ENCODE measurements at regions not wholly inside any gene's neighbourhood (a gene's known extent, or its start where the extent isn't known, plus 50 kb on each side); places are given as distances from the start of the nearest gene placed in this dataset.

DNA sequence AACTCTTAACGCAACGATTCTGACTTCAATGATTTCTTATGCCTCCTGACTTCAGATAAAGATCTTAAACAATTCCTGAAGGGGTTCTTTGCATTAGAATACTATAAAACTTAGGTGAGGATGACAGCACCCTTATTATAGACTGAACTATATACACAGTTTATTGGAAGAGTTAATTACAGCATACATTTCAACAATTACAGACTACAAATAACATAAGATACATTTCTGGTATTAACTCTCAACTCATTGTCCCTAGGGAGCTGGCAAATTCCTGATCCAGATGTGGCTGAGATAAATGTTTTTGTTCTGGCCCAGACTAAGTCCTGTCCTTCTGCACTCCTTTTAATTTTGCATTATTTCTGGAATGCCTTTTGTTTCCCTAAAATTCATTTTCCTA, 155.5 kb upstream of the TMC3 start:
- Histone ChIP-seq H3K4me1 (peaks cover 0 to 5% (median 0%) of the 10 kb centered on the region in 3 donors), H3K27me3 (no peaks in the 10 kb centered on the region), H3K36me3 (no peaks in the 10 kb centered on the region), H3K9me3 (no peaks in the 10 kb centered on the region), H3K27ac (no peak overlapping the region), H3K4me3 (no peak overlapping the region)
- intact Hi-C loops (cut with DNase I): no loop called here
- 82 to 89% methylated on average over 2 of the region's 2 CpGs for WGBS, 2 donors
- TF ChIP-seq, protein P1, sequence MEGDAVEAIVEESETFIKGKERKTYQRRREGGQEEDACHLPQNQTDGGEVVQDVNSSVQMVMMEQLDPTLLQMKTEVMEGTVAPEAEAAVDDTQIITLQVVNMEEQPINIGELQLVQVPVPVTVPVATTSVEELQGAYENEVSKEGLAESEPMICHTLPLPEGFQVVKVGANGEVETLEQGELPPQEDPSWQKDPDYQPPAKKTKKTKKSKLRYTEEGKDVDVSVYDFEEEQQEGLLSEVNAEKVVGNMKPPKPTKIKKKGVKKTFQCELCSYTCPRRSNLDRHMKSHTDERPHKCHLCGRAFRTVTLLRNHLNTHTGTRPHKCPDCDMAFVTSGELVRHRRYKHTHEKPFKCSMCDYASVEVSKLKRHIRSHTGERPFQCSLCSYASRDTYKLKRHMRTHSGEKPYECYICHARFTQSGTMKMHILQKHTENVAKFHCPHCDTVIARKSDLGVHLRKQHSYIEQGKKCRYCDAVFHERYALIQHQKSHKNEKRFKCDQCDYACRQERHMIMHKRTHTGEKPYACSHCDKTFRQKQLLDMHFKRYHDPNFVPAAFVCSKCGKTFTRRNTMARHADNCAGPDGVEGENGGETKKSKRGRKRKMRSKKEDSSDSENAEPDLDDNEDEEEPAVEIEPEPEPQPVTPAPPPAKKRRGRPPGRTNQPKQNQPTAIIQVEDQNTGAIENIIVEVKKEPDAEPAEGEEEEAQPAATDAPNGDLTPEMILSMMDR (IDR thresholded peaks at IDR 0.05): no peak
- ATAC-seq (no peak), DNase-seq (no peak), FAIRE-seq (no peak)

GRCh38 chr15:81526029-81526428, 152.0 kb upstream of the TMC3 start:
- H3K4me1 ChIP-seq: no peaks in the 10 kb centered on the region
- H3K27me3 ChIP-seq: no peaks in the 10 kb centered on the region
- ATAC-seq (no peak), FAIRE-seq (no peak), DNase-seq (no peak)
- intact Hi-C loops (cut with DNase I): no loop called here
- WGBS, 2 donors: 88 to 90% methylated on average over 4 of the region's 4 CpGs
- TF ChIP-seq, protein P1 (IDR thresholded peaks at IDR 0.05): no peak
- no peak overlapping the region for H3K4me3 ChIP-seq
- H3K9me3 ChIP-seq: no peaks in the 10 kb centered on the region
- H3K27ac ChIP-seq: no peak overlapping the region
- no peaks in the 10 kb centered on the region for H3K36me3 ChIP-seq

GRCh38 chr15:81524496-81524895, 150.5 kb upstream of the TMC3 start:
- intact Hi-C loops (cut with DNase I): no loop called here
- TF ChIP-seq, protein P1 (IDR thresholded peaks at IDR 0.05): no peak
- H3K27me3 ChIP-seq: no peaks in the 10 kb centered on the region
- 86 to 89% methylated on average over 1 of the region's 1 CpG for WGBS, 2 donors
- ATAC-seq (no peak), FAIRE-seq (no peak), DNase-seq (no peak)
- no peaks in the 10 kb centered on the region for H3K36me3 ChIP-seq
- H3K4me3 ChIP-seq: no peak overlapping the region
- no peak overlapping the region for H3K27ac ChIP-seq
- H3K4me1 ChIP-seq: no peaks in the 10 kb centered on the region
- H3K9me3 ChIP-seq: no peaks in the 10 kb centered on the region

GRCh38 chr15:81523867-81524266, 149.9 kb upstream of the TMC3 start:
- 62 to 67% methylated on average over 2 of the region's 2 CpGs for WGBS, 2 donors
- H3K27me3 ChIP-seq: no peaks in the 10 kb centered on the region
- no peaks in the 10 kb centered on the region for H3K9me3 ChIP-seq
- TF ChIP-seq, protein P1 (IDR thresholded peaks at IDR 0.05): no peak
- H3K36me3 ChIP-seq: no peaks in the 10 kb centered on the region
- no peak overlapping the region for H3K4me3 ChIP-seq
- DNase-seq (no peak), ATAC-seq (no peak), FAIRE-seq (no peak)
- no peaks in the 10 kb centered on the region for H3K4me1 ChIP-seq
- intact Hi-C loops (cut with DNase I): no loop called here
- H3K27ac ChIP-seq: no peak overlapping the region

DNA sequence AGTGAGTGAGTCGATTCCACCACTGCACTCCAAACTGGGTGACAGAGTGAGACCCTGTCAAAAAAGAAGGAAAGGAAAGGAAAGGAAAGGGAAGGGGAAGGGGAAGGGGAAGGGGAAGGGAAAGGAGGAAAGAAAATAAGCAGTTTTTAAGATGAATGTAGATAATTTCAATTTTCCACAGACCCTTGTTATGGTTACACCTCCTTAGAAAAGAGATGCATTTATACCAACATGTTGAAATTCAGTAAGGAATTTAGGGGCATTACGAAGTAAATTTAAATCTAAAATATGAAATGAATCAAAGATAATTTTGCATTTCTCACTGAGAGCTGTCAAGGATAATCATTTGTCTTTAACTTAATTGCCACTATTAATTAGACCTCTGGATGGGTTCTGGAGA, 146.5 kb upstream of the TMC3 start:
- 79 to 83% methylated on average over 2 of the region's 2 CpGs for WGBS, 2 donors
- Histone ChIP-seq H3K9me3 (no peaks in the 10 kb centered on the region), H3K27ac (no peak overlapping the region), H3K4me1 (no peaks in the 10 kb centered on the region), H3K4me3 (no peak overlapping the region), H3K27me3 (no peaks in the 10 kb centered on the region), H3K36me3 (no peaks in the 10 kb centered on the region)
- TF ChIP-seq, protein P1 (IDR thresholded peaks at IDR 0.05): no peak
- no peak for FAIRE-seq
- no peak for ATAC-seq
- intact Hi-C loops (cut with DNase I): no loop called here
- no peak for DNase-seq
